Astrocyte of the cerebellum (primary cell): ENCODE measurements at regions not wholly inside any gene's neighbourhood (a gene's known extent, or its start where the extent isn't known, plus 50 kb on each side); places are given as distances from the start of the nearest gene placed in this dataset.

Experiments
- DNase-seq: peaks from one replicate; pipeline ENCODE4 v3.0.0-alpha.2; 2011; ENCODE audit warnings: low read depth
- H3K4me3 ChIP-seq: 2 replicates; pipeline ENCODE4 v1.5.1; 2011; ENCODE audit warnings: mild to moderate bottlenecking, low read depth, low read length, moderate library complexity
- CTCF ChIP-seq: IDR thresholded peaks from 2 replicates; pipeline ENCODE4 v1.5.1; 2012; ENCODE audit warnings: low read length, low read depth, moderate library complexity, mild to moderate bottlenecking; ENCODE audit errors: missing control alignments
- in situ Hi-C: cut with HindIII; loops from 2 replicates; pipeline ENCODE4 v1.10.0; 2017; ENCODE audit warnings: low sequenced_read_pairs

DNA sequence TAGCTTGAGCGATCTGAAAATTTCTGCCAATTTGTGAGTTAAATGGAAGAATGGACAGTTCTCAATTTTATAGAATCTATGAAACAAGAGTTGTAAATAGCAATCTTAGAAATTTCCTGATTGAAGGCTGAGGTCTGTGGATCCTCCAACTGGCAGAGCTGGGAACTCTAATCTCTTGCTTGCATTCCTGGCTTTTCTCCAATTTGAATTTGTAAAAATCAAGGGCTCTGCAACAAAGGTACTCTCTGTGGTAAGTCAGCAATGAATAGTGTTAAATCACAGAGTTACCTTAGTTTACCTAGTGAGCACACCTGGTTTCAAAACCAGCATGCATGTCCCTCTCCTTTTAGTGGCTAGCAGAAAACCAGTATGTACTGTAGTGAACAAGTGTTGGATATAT, 1070.5 kb downstream of the TDRD15 start:
- no peak for DNase-seq
- in situ Hi-C loops = no loop called here
- H3K4me3 ChIP-seq = no peak overlapping the region
- no peak for TF ChIP-seq CTCF

DNA sequence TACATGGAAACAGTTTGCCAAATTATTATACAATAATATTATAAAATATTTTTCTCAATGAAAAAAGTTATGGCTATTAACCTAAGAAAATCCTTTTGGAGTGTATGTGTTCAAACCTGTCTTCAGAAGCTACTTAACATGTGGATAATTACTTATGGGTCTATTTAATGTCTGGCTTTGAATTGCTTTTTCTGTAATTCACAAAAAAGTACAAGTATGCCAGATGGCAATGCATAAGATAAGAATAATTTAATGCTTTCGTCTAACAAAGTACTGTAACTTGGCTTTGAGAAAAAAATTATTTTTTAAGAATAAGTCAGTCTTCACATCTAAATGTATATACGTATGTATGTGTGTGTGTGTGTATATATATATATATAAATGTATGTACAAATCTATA, 1073.0 kb downstream of the TDRD15 start:
- H3K4me3 ChIP-seq = no peak overlapping the region

DNA sequence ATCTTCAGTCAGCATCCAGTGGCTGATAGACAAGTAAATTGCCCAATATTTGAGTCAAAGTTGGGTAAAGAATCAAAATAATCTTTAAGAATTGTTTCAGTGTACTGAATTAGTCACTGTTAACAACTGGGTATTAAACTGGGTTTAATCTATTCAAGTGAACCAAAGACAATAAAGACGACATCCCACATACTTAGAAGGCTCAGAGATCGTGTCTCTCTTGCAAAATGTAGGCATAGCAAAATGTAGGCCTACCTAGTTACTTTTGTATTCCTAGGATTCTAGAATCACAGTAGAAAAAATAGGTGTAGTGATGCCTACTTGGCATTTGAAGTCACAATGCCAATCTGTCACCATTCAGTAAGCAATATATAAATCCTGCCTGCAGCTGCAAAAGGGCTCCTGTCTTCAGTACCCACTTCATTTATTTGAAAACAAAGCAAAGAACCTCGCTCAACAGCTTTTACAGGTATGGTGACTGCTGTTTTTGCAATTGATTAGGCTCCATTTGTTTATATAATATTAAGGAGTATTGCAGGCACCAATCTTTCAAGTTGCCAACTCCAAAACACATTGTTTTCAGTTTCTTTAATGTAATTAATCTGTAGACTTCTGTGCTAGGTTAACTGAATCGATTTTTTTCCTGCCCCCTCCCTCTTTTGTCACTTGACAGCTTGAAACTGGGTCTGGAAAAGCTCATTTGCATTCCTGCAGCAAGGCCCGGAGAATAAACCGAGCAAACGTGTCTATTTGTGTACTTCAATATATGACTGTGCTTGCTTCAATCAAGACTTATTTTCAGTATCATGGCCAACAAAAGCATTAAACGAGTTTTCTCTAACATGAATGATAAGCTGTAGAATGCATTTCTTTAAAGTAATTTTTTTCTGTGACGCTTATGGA, 1074.9 kb downstream of the TDRD15 start:
- in situ Hi-C loops = no loop called here
- no peak overlapping the region for H3K4me3 ChIP-seq
- no peak for DNase-seq
- no peak for TF ChIP-seq CTCF

More for the DNA sequence above, 1073.0 kb downstream of the TDRD15 start:
- DNase-seq = no peak
- TF ChIP-seq CTCF = no peak
- in situ Hi-C loops = no loop called here

DNA sequence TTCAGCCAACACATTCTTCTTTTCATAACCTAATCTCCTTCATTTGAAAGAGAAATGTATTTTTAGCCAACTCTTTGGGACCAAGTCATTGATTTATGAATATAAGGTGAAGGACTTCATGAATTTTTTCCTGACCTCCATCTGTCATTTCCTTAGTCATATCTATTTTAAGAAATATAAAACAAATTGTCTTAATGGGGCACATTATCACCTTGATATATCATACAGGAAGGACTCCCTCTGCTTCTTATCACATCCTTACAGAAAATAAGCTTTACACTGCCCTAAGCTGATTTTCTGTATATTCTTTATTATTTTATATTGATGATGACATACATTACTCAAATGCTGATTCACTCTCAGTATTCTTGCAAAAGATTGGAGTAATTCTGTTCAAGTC, 1076.2 kb downstream of the TDRD15 start:
- no peak for DNase-seq
- TF ChIP-seq CTCF = no peak
- no peak overlapping the region for H3K4me3 ChIP-seq
- in situ Hi-C loops = no loop called here

GRCh38 chr2:22209545-22209944, 1085.8 kb downstream of the TDRD15 start:
- TF ChIP-seq CTCF = no peak
- no peak for DNase-seq
- in situ Hi-C loops = no loop called here
- H3K4me3 ChIP-seq = no peak overlapping the region

- in situ Hi-C loops = no loop called here
- no peak overlapping the region for H3K4me3 ChIP-seq
- DNase-seq = no peak
- TF ChIP-seq CTCF = no peak
Observed at GRCh38 chr2:22213237-22213636, 1089.5 kb downstream of the TDRD15 start.

- no peak overlapping the region for H3K4me3 ChIP-seq
- in situ Hi-C loops = no loop called here
- no peak for TF ChIP-seq CTCF
- no peak for DNase-seq
Observed at GRCh38 chr2:22215517-22215916, 1091.7 kb downstream of the TDRD15 start.
